ENCODE measurements at regions not wholly inside any gene's neighbourhood (a gene's known extent, or its start where the extent isn't known, plus 50 kb on each side); places are given as distances from the start of the nearest gene placed in this dataset.

DNA sequence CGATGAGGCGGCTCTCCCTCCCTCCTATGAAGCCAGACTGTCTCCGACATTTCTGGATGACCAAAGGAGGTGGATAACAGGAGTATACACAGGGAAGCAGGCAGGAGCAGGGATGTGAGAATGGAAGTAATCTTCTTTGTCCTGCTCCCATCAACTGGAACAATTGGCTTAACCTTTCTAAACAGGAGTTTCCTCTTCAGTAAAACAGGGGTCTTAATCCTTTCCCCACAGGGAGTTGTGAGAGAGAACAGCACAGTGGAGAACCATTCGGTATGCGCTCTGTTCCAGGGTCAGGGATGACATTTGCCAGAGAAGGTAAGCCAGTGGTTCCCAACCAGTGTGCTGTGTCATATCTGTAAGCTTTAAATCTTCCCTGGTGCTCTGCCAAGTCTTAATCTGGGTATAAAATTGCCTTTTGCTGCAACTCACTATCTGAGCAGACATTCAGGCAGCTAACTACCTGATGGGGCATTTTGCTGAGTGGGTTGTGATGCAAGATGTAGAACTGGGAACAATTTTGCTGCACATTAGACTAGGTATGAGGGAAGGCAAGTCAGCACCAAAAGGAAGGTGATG is 294.8 kb upstream of the KIF2A start:
- H3K9me3 ChIP-seq (ENCODE audit: low read depth) = no peaks in the 10 kb centered on the region
- no peaks in the 10 kb centered on the region for H3K27me3 ChIP-seq
- DNase-seq (ENCODE audit: low read depth in 1 of 2, low spot score in 1 of 2) = no peak
- H3K27ac ChIP-seq = no peak overlapping the region
- H3K4me1 ChIP-seq (ENCODE audit: low read depth) = no peaks in the 10 kb centered on the region
- H3K4me3 ChIP-seq = no peak overlapping the region
- TF ChIP-seq, protein P1, sequence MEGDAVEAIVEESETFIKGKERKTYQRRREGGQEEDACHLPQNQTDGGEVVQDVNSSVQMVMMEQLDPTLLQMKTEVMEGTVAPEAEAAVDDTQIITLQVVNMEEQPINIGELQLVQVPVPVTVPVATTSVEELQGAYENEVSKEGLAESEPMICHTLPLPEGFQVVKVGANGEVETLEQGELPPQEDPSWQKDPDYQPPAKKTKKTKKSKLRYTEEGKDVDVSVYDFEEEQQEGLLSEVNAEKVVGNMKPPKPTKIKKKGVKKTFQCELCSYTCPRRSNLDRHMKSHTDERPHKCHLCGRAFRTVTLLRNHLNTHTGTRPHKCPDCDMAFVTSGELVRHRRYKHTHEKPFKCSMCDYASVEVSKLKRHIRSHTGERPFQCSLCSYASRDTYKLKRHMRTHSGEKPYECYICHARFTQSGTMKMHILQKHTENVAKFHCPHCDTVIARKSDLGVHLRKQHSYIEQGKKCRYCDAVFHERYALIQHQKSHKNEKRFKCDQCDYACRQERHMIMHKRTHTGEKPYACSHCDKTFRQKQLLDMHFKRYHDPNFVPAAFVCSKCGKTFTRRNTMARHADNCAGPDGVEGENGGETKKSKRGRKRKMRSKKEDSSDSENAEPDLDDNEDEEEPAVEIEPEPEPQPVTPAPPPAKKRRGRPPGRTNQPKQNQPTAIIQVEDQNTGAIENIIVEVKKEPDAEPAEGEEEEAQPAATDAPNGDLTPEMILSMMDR (IDR thresholded peaks at IDR 0.05; ENCODE audit: low read depth, low read length) = no peak
- no peaks in the 10 kb centered on the region for H3K36me3 ChIP-seq

GRCh38 chr5:62017092-62017491 is 288.9 kb upstream of the KIF2A start:
- no peak overlapping the region for H3K27ac ChIP-seq
- TF ChIP-seq, protein P1 (IDR thresholded peaks at IDR 0.05; ENCODE audit: low read depth, low read length) = no peak
- no peaks in the 10 kb centered on the region for H3K4me1 ChIP-seq (ENCODE audit: low read depth)
- DNase-seq (ENCODE audit: low read depth in 1 of 2, low spot score in 1 of 2) = no peak
- no peak overlapping the region for H3K4me3 ChIP-seq
- no peaks in the 10 kb centered on the region for H3K36me3 ChIP-seq
- H3K9me3 ChIP-seq (ENCODE audit: low read depth) = no peaks in the 10 kb centered on the region
- no peaks in the 10 kb centered on the region for H3K27me3 ChIP-seq

DNA sequence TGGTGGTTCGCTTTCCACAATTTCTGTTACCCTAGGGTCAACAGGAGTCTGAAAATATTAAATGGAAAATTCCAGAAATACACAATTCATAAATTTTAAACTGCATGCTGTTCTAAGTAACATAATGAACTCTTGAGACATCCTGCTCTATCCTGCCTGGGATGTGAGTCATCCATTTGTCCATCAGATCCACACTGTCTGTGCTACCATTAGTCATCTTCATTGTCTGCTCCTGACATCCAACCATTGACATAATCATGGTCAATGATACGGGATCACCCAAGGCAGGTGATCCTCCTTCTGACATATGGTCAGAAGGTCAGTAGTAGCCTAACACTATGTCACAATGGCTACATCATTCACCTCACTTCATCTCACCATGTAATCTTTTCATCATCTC is 276.7 kb upstream of the KIF2A start:
- H3K27me3 ChIP-seq = no peaks in the 10 kb centered on the region
- no peaks in the 10 kb centered on the region for H3K9me3 ChIP-seq (ENCODE audit: low read depth)
- no peaks in the 10 kb centered on the region for H3K4me1 ChIP-seq (ENCODE audit: low read depth)
- TF ChIP-seq, protein P1 (IDR thresholded peaks at IDR 0.05; ENCODE audit: low read depth, low read length) = no peak
- H3K4me3 ChIP-seq = no peak overlapping the region
- no peaks in the 10 kb centered on the region for H3K36me3 ChIP-seq
- no peak for DNase-seq (ENCODE audit: low read depth in 1 of 2, low spot score in 1 of 2)
- no peak overlapping the region for H3K27ac ChIP-seq

- H3K4me1 ChIP-seq (ENCODE audit: low read depth) = no peaks in the 10 kb centered on the region
- TF ChIP-seq, protein P1 (IDR thresholded peaks at IDR 0.05; ENCODE audit: low read depth, low read length) = no peak
- H3K9me3 ChIP-seq (ENCODE audit: low read depth) = no peaks in the 10 kb centered on the region
- H3K27ac ChIP-seq = no peak overlapping the region
- no peak for DNase-seq (ENCODE audit: low read depth in 1 of 2, low spot score in 1 of 2)
- no peaks in the 10 kb centered on the region for H3K36me3 ChIP-seq
- H3K4me3 ChIP-seq = no peak overlapping the region
- no peaks in the 10 kb centered on the region for H3K27me3 ChIP-seq
Observed at GRCh38 chr5:62030326-62030725, 275.7 kb upstream of the KIF2A start.

DNA sequence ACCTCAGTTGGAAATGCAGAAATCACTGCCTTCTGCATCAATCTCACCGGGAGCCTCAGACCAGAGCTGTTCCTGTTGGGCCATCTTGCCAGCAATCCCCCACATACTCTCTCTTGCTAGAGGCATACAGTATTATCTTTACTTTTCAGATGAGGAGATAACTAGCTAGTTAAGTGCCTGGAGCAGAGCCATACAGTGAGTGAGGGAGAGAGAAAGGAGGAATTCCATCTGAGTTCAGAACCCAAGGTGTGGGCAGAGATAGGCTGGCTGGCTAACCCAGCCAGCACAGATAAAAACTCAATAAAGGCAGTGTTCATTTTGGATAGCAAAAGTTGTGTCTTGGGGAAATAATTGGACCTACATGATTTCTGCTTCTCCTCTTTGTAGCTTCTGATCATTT is 268.0 kb upstream of the KIF2A start:
- H3K4me1 ChIP-seq (ENCODE audit: low read depth) = no peaks in the 10 kb centered on the region
- no peak for DNase-seq (ENCODE audit: low read depth in 1 of 2, low spot score in 1 of 2)
- H3K36me3 ChIP-seq = no peaks in the 10 kb centered on the region
- no peak overlapping the region for H3K27ac ChIP-seq
- TF ChIP-seq, protein P1 (IDR thresholded peaks at IDR 0.05; ENCODE audit: low read depth, low read length) = no peak
- no peaks in the 10 kb centered on the region for H3K27me3 ChIP-seq
- H3K4me3 ChIP-seq = no peak overlapping the region
- H3K9me3 ChIP-seq (ENCODE audit: low read depth) = no peaks in the 10 kb centered on the region

Data from cardiac muscle cell (in vitro differentiated cells and primary cell).